ENCODE measurements at regions not wholly inside any gene's neighbourhood (a gene's known extent, or its start where the extent isn't known, plus 50 kb on each side); places are given as distances from the start of the nearest gene placed in this dataset.

DNA sequence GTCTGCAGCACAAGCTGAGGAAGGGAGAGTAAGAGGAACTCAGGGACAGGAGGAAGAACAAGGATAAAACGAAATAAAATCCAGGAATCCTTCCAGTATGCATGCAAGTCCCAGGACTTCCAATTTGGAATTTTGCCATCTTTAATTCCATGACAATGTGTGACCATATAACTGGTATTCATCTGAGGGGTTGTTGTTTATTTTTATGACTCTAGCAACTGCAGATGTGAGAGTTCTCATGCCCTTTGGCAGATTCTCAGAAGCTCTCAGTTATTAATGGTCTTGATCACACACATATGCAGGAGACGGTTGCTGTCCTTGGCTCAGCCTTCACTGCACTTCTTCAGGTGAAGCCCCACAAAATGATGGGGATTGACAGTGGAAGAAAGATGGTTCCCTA lies 148.2 kb downstream of the SMIM20 start:
- TF ChIP-seq, protein P1, sequence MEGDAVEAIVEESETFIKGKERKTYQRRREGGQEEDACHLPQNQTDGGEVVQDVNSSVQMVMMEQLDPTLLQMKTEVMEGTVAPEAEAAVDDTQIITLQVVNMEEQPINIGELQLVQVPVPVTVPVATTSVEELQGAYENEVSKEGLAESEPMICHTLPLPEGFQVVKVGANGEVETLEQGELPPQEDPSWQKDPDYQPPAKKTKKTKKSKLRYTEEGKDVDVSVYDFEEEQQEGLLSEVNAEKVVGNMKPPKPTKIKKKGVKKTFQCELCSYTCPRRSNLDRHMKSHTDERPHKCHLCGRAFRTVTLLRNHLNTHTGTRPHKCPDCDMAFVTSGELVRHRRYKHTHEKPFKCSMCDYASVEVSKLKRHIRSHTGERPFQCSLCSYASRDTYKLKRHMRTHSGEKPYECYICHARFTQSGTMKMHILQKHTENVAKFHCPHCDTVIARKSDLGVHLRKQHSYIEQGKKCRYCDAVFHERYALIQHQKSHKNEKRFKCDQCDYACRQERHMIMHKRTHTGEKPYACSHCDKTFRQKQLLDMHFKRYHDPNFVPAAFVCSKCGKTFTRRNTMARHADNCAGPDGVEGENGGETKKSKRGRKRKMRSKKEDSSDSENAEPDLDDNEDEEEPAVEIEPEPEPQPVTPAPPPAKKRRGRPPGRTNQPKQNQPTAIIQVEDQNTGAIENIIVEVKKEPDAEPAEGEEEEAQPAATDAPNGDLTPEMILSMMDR (IDR thresholded peaks at IDR 0.05; ENCODE audit: low read depth, low read length, missing input control): no peak
- TF ChIP-seq YY1 (IDR thresholded peaks at IDR 0.05): no peak
- no peak for TF ChIP-seq RXRA (IDR thresholded peaks at IDR 0.05)
- TF ChIP-seq SP1 (IDR thresholded peaks at IDR 0.05): no peak
- TF ChIP-seq, protein P2, sequence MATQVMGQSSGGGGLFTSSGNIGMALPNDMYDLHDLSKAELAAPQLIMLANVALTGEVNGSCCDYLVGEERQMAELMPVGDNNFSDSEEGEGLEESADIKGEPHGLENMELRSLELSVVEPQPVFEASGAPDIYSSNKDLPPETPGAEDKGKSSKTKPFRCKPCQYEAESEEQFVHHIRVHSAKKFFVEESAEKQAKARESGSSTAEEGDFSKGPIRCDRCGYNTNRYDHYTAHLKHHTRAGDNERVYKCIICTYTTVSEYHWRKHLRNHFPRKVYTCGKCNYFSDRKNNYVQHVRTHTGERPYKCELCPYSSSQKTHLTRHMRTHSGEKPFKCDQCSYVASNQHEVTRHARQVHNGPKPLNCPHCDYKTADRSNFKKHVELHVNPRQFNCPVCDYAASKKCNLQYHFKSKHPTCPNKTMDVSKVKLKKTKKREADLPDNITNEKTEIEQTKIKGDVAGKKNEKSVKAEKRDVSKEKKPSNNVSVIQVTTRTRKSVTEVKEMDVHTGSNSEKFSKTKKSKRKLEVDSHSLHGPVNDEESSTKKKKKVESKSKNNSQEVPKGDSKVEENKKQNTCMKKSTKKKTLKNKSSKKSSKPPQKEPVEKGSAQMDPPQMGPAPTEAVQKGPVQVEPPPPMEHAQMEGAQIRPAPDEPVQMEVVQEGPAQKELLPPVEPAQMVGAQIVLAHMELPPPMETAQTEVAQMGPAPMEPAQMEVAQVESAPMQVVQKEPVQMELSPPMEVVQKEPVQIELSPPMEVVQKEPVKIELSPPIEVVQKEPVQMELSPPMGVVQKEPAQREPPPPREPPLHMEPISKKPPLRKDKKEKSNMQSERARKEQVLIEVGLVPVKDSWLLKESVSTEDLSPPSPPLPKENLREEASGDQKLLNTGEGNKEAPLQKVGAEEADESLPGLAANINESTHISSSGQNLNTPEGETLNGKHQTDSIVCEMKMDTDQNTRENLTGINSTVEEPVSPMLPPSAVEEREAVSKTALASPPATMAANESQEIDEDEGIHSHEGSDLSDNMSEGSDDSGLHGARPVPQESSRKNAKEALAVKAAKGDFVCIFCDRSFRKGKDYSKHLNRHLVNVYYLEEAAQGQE (IDR thresholded peaks at IDR 0.05): no peak
- TF ChIP-seq MAX (IDR thresholded peaks at IDR 0.05): no peak
- no peak for TF ChIP-seq EGR1 (IDR thresholded peaks at IDR 0.05; ENCODE audit: low read depth in 2 of 2)
- no peak for TF ChIP-seq HNF4G (IDR thresholded peaks at IDR 0.05)
- no peak for TF ChIP-seq GABPA (IDR thresholded peaks at IDR 0.05 in 1 of 2, conservative IDR thresholded peaks at IDR 0.05 in 1 of 2)
- TF ChIP-seq TAF1 (conservative IDR thresholded peaks at IDR 0.05): no peak
- no peak for TF ChIP-seq RAD21 (IDR thresholded peaks at IDR 0.05)
- TF ChIP-seq NR2F2 (IDR thresholded peaks at IDR 0.05): no peak
- TF ChIP-seq FOXA1 (IDR thresholded peaks at IDR 0.05): no peak
- TF ChIP-seq JUND (IDR thresholded peaks at IDR 0.05): no peak

Data from liver (tissue), 3 donors.